A673 (cell line): ENCODE measurements at regions not wholly inside any gene's neighbourhood (a gene's known extent, or its start where the extent isn't known, plus 50 kb on each side); places are given as distances from the start of the nearest gene placed in this dataset.

Experiments
- EZH2 ChIP-seq: fragments of 200-600 bp; sonication (generic); IDR thresholded peaks from 2 replicates; pipeline ENCODE4 v1.6.1; 2017; ENCODE audit warnings: borderline replicate concordance, low read depth, mild to moderate bottlenecking, mixed read lengths, antibody characterized with exemption, low read length; ENCODE audit not compliant: poor library complexity, severe bottlenecking
- TF ChIP-seq, protein P1 (sequence below): fragments of 300-800, 200-600 bp; sonication (generic); conservative IDR thresholded peaks from 2 replicates; pipeline ENCODE4 v1.5.1; 2017; ENCODE audit warnings: low read depth, mild to moderate bottlenecking, antibody characterized with exemption, low read length, moderate library complexity, mixed read lengths

DNA sequence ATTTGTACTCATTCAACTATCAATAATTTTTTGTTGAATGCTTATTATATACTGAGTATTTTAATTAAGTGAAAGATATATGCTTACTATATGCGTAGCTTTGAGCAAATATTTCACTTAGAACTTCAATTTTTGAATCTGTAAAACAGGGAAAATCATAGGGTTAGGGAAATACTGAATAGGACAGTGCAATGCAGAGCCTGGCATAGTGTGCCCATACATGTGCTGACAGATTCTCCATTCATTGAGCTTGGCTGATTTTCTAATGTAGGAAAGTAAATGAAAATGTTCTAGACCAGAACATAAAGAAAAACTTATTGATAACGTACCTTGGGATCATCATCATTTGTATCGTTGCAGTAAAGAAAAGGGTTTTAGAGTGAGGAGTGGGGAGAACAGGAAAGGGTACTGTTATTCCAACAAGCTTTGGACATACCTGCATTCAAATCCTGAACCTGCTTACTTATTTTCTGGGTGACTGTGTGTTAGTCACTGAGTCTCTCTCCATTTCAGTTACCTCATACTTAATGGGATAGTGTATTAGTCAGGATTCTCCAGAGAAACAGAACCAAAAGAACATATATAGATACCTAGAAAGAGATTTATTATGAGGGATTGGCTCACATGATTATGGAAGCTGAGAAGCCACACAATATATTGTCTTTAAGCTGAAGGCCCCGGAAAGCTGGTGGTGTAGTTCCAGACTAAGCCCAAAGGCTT lies 436.4 kb downstream of the ADAMTS20 start:
- TF ChIP-seq, protein P1, sequence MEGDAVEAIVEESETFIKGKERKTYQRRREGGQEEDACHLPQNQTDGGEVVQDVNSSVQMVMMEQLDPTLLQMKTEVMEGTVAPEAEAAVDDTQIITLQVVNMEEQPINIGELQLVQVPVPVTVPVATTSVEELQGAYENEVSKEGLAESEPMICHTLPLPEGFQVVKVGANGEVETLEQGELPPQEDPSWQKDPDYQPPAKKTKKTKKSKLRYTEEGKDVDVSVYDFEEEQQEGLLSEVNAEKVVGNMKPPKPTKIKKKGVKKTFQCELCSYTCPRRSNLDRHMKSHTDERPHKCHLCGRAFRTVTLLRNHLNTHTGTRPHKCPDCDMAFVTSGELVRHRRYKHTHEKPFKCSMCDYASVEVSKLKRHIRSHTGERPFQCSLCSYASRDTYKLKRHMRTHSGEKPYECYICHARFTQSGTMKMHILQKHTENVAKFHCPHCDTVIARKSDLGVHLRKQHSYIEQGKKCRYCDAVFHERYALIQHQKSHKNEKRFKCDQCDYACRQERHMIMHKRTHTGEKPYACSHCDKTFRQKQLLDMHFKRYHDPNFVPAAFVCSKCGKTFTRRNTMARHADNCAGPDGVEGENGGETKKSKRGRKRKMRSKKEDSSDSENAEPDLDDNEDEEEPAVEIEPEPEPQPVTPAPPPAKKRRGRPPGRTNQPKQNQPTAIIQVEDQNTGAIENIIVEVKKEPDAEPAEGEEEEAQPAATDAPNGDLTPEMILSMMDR: no peak
- TF ChIP-seq EZH2: no peak
